ENCODE measurements at regions not wholly inside any gene's neighbourhood (a gene's known extent, or its start where the extent isn't known, plus 50 kb on each side); places are given as distances from the start of the nearest gene placed in this dataset.

- Mint-ChIP-seq H3K9me3 (peaks cover 40 to 62% (median 41%) of the 10 kb centered on the region in 7 donors), H3K4me1 (no peaks in the 10 kb centered on the region)
Observed at GRCh38 chr3:13705051-13705450, 156.1 kb downstream of the FBLN2 start.

GRCh38 chr3:13704174-13704573 lies 155.2 kb downstream of the FBLN2 start:
- Histone ChIP-seq H3K79me2 (ENCODE audit: insufficient read depth, low read length) (no peaks in the 10 kb centered on the region), H3K9ac (ENCODE audit: insufficient read depth, low read length, poor library complexity, severe bottlenecking) (no peak overlapping the region), H3K4me3 (replicated peaks in 1 of 3; ENCODE audit: low read depth in 2 of 3, low read length in 3 of 3) (no peak overlapping the region), H4K20me1 (ENCODE audit: insufficient read depth, low read length) (no peaks in the 10 kb centered on the region), H3K27ac (ENCODE audit: low read depth in 1 of 2, low read length in 2 of 2) (no peak overlapping the region), H3K9me3 (replicated peaks in 1 of 2; ENCODE audit: control insufficient read depth in 1 of 2, insufficient read depth in 1 of 2, low read length in 2 of 2) (peaks cover 6 to 43% of the 10 kb centered on the region in 2 donors), H3K4me2 (replicated peaks; ENCODE audit: extremely low read depth, low read length, poor library complexity, severe bottlenecking) (no peak overlapping the region), H3K36me3 (replicated peaks in 1 of 2; ENCODE audit: control insufficient read depth in 1 of 2, insufficient read depth in 2 of 2, low read length in 2 of 2) (no peaks in the 10 kb centered on the region), H2AFZ (ENCODE audit: insufficient read depth, low read depth, low read length, poor library complexity, severe bottlenecking) (no peak overlapping the region), H3K4me1 (ENCODE audit: control insufficient read depth in 1 of 2, insufficient read depth in 2 of 2, low read length in 2 of 2) (no peaks in the 10 kb centered on the region), H3K27me3 (ENCODE audit: control insufficient read depth in 2 of 2, insufficient read depth in 2 of 2, low read length in 2 of 2) (no peaks in the 10 kb centered on the region)
- no peak overlapping the region for H3K27ac Mint-ChIP-seq
- peaks cover 33 to 55% (median 39%) of the 10 kb centered on the region in 7 donors for H3K9me3 Mint-ChIP-seq
- no peaks in the 10 kb centered on the region for H3K4me1 Mint-ChIP-seq
- intact Hi-C loops (cut with micrococcal nuclease), result no loop called here
- no peak for DNase-seq
- no peaks in the 10 kb centered on the region for H3K36me3 Mint-ChIP-seq
- H3K27me3 Mint-ChIP-seq (ENCODE audit: low read depth in 3 of 3), result peaks cover 0 to 10% (median 10%) of the 10 kb centered on the region in 3 donors
- 90% methylated on average over 6 of the region's 6 CpGs for whole genome bisulfite sequencing (ENCODE audit: insufficient coverage)
- H3K4me3 Mint-ChIP-seq, result no peak overlapping the region
- TF ChIP-seq CTCF (IDR thresholded peaks at IDR 0.05), result no peak

More at GRCh38 chr3:13705051-13705450, 156.1 kb downstream of the FBLN2 start:
- Histone ChIP-seq H3K27me3 (ENCODE audit: control insufficient read depth in 2 of 2, insufficient read depth in 2 of 2, low read length in 2 of 2) (no peaks in the 10 kb centered on the region), H3K9me3 (replicated peaks in 1 of 2; ENCODE audit: control insufficient read depth in 1 of 2, insufficient read depth in 1 of 2, low read length in 2 of 2) (peaks cover 6 to 43% of the 10 kb centered on the region in 2 donors), H3K4me1 (ENCODE audit: control insufficient read depth in 1 of 2, insufficient read depth in 2 of 2, low read length in 2 of 2) (no peaks in the 10 kb centered on the region), H3K4me3 (replicated peaks in 1 of 3; ENCODE audit: low read depth in 2 of 3, low read length in 3 of 3) (no peak overlapping the region), H3K79me2 (ENCODE audit: insufficient read depth, low read length) (no peaks in the 10 kb centered on the region), H4K20me1 (ENCODE audit: insufficient read depth, low read length) (no peaks in the 10 kb centered on the region), H3K9ac (ENCODE audit: insufficient read depth, low read length, poor library complexity, severe bottlenecking) (no peak overlapping the region), H3K36me3 (replicated peaks in 1 of 2; ENCODE audit: control insufficient read depth in 1 of 2, insufficient read depth in 2 of 2, low read length in 2 of 2) (no peaks in the 10 kb centered on the region), H3K27ac (ENCODE audit: low read depth in 1 of 2, low read length in 2 of 2) (no peak overlapping the region), H3K4me2 (replicated peaks; ENCODE audit: extremely low read depth, low read length, poor library complexity, severe bottlenecking) (no peak overlapping the region), H2AFZ (ENCODE audit: insufficient read depth, low read depth, low read length, poor library complexity, severe bottlenecking) (no peak overlapping the region)
- Mint-ChIP-seq H3K27me3 (ENCODE audit: low read depth in 3 of 3) (peaks cover 1 to 10% (median 10%) of the 10 kb centered on the region in 3 donors), H3K27ac (no peak overlapping the region), H3K4me3 (no peak overlapping the region), H3K36me3 (no peaks in the 10 kb centered on the region)
- WGBS (ENCODE audit: insufficient coverage), result 94% methylated on average over 3 of the region's 3 CpGs
- no peak for TF ChIP-seq CTCF (IDR thresholded peaks at IDR 0.05)
- intact Hi-C loops (cut with micrococcal nuclease), result no loop called here
- DNase-seq, result no peak
